DMS 273 treated with DMSO at 0.1 percent for 48 hours (cell line): ENCODE measurements at regions not wholly inside any gene's neighbourhood (a gene's known extent, or its start where the extent isn't known, plus 50 kb on each side); places are given as distances from the start of the nearest gene placed in this dataset.
"Not testable (repeated sequence)": the region's sequence is repeated elsewhere in the genome, so short reads cannot be mapped to it uniquely, and the experiment has no call there.

ENCODE experiments used
- DNase-seq: peaks from one replicate; lab custom pipeline; 2025; lab: John Stamatoyannopoulos, UW

- no peak for DNase-seq
Measured at GRCh38 chr15:87477026-87477425, 779.5 kb downstream of the NTRK3 start.

- DNase-seq = no peak
Measured at GRCh38 chr15:87470923-87471322, 785.6 kb downstream of the NTRK3 start.

DNA sequence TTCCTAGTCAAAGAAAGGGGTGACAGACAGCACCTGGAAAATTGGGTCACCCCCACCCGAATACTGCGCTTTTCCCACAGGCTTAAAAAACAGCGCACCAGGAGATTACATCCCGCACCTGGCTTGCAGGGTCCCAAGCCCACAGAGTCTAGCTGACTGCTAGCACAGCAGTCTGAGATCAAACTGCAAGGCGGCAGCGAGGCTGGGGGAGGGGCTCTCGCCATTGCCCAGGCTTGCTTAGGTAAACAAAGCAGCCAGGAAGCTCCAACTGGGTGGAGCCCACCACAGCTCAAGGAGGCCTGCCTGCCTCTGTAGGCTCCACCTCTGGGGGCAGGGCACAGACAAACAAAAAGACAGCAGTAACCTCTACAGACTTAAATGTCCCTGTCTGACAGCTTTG is 792.6 kb downstream of the NTRK3 start:
- DNase-seq = not testable (repeated sequence)

DNA sequence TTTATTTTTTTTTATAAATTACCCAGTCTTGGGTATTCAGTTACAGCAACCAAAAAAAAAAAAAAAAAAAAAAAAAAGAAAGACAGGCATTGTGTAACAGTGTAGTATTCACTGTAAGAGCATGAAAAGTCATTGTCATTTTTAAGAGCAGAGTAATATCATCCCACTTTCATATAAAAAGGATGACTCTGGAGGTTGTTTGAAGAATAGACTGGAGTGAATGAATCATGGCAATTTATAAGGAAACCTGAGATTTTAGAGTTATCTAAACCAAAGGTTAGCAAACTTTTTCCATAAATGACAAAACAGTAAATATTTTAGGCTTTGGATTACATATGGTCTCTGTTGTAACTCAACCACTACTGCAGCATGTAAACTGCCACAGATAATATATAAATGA is 794.9 kb downstream of the NTRK3 start:
- no peak for DNase-seq

- DNase-seq = no peak
Measured at GRCh38 chr15:87454860-87455259, 801.7 kb downstream of the NTRK3 start.

DNA sequence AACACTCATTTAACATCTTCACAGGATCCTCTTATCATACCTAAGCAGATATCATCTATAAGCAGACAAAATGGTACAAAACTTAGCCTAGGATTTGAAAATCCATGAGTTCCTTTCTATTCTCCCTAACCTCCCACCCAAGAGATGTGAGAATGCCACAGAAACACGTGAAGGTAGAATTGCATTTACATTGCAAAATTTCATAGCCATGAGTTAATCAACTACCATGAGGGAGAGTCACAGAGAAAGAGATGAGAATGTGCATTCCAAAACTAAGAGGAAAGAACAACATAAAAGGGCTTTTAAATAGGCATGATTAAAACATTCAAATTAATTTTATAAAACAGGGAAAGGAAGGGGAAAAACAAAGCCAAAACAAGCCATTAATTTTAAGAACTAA is 806.2 kb downstream of the NTRK3 start:
- DNase-seq = no peak

- DNase-seq = no peak
Measured at GRCh38 chr15:87439090-87439489, 817.4 kb downstream of the NTRK3 start.

- no peak for DNase-seq
Measured at GRCh38 chr15:87433871-87434270, 822.7 kb downstream of the NTRK3 start.

DNA sequence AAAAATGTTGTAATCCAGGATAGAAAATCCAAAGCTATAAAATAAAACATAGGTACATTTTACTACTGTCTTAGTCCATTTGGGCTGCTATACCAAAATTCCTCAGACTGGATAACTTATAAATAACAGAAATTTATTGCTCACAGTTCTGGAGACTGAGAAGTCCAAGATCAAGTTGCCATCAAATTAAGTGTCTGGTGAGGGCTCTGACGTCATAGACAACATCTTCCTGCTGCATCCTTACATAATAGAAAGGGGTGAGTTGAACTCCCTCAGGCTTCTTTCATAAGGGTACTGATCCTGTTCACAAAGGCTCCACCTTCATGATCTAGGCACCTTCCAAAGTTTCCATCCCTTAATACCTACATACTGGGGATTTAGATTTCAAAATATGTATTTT is 826.8 kb downstream of the NTRK3 start:
- DNase-seq = no peak

- DNase-seq = no peak
Measured at GRCh38 chr15:87420017-87420416, 836.5 kb downstream of the NTRK3 start.

GRCh38 chr15:87419344-87419743 is 837.2 kb downstream of the NTRK3 start:
- DNase-seq = no peak

- no peak for DNase-seq
Measured at GRCh38 chr15:87416591-87417257, 839.8 kb downstream of the NTRK3 start.

- no peak for DNase-seq
Measured at GRCh38 chr15:87408902-87409301, 847.6 kb downstream of the NTRK3 start.

- no peak for DNase-seq
Measured at GRCh38 chr15:87403973-87404372, 852.6 kb downstream of the NTRK3 start.

- no peak for DNase-seq
Measured at GRCh38 chr15:87401973-87402372, 854.6 kb downstream of the NTRK3 start.

- no peak for DNase-seq
Measured at GRCh38 chr15:87394676-87395075, 861.9 kb downstream of the NTRK3 start.

- DNase-seq = no peak
Measured at GRCh38 chr15:87387766-87388165, 868.8 kb downstream of the NTRK3 start.

DNA sequence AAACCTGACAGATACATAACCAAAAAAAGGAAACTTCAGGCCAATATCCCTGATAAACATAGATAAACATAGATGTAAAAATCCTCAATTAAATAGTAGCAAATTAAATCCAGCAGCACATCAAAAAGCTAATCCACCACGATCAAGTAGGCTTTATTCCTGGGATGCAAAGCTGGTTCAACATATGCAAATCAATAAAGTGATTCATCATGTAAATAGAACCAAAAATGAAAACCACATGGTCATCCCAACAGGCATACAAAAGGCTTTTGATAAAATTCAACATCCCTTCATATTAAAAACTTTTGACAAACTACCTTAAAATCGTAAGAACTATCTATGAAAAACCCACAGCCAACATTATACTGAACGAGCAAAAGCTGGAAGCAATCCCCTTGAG is 882.2 kb downstream of the NTRK3 start:
- DNase-seq = no peak

GRCh38 chr15:87369269-87369668 is 887.3 kb downstream of the NTRK3 start:
- no peak for DNase-seq

GRCh38 chr15:87368511-87368910 is 888.0 kb downstream of the NTRK3 start:
- no peak for DNase-seq

DNA sequence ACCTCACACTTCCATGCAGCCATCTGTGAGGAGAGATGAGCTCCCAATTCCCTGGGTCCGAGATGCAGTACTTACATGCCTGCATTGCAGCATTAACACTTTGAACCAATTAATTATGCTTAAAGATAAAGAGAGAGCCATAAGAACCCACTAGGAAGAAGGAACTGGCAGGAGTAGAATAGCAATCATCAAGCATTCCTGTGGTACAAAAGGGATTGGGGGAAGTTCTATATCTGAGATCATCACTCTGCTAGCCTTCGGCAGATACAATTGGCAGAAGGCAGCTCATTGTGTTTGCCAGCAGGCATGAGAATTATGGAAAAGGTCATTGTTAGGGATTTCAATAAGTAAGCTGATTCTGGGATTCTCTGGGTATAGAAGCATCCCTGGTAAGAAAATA is 891.4 kb downstream of the NTRK3 start:
- DNase-seq = no peak

GRCh38 chr15:87362531-87362930 is 894.0 kb downstream of the NTRK3 start:
- DNase-seq = no peak

GRCh38 chr15:87357637-87358313 is 898.8 kb downstream of the NTRK3 start:
- DNase-seq = no peak

DNA sequence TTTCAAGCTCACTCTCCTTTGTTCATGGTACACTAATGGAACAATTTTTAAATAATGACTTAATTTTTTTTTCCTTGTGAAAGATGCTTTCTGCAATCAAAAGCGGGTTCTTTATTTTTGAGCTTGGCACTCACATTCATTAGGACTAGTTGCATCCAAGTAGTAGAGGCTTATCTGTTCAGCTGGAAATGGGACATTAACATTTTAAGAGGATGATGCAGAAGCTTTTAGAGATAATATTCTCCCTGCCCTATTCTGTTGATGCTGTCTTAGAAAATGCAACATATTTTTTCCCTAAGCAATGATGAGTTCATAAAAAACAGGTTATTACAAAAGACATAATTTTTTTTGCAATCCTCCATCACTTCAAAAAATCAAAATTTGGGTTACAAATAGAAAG is 900.6 kb downstream of the NTRK3 start:
- DNase-seq = no peak
